HG02973 (cell line): ENCODE measurements at regions not wholly inside any gene's neighbourhood (a gene's known extent, or its start where the extent isn't known, plus 50 kb on each side); places are given as distances from the start of the nearest gene placed in this dataset.

Source experiments
- ATAC-seq: cut with Tn5 transposase; IDR thresholded peaks from one replicate; pipeline ENCODE4 v1.9.1; 2021; ENCODE audit warnings: moderate library complexity; ENCODE audit not compliant: unreplicated experiment

- no peak for ATAC-seq
Observed at GRCh38 chr15:47384341-47384740, 333.0 kb upstream of the SEMA6D start.

GRCh38 chr15:47384776-47385175, 332.5 kb upstream of the SEMA6D start:
- no peak for ATAC-seq

GRCh38 chr15:47386459-47386858, 330.8 kb upstream of the SEMA6D start:
- ATAC-seq = no peak

- ATAC-seq = no peak
Observed at GRCh38 chr15:47388299-47388698, 329.0 kb upstream of the SEMA6D start.

- ATAC-seq = no peak
Observed at GRCh38 chr15:47390208-47390765, 327.0 kb upstream of the SEMA6D start.

- no peak for ATAC-seq
Observed at GRCh38 chr15:47394286-47394809, 323.0 kb upstream of the SEMA6D start.

- ATAC-seq = no peak
Observed at GRCh38 chr15:47395076-47395475, 322.2 kb upstream of the SEMA6D start.

GRCh38 chr15:47397655-47398054, 319.6 kb upstream of the SEMA6D start:
- no peak for ATAC-seq

- no peak for ATAC-seq
Observed at GRCh38 chr15:47398132-47398531, 319.2 kb upstream of the SEMA6D start.

- no peak for ATAC-seq
Observed at GRCh38 chr15:47398594-47398993, 318.7 kb upstream of the SEMA6D start.

- ATAC-seq = no peak
Observed at GRCh38 chr15:47399100-47399499, 318.2 kb upstream of the SEMA6D start.

- no peak for ATAC-seq
Observed at GRCh38 chr15:47400603-47401002, 316.7 kb upstream of the SEMA6D start.

GRCh38 chr15:47401427-47401826, 315.9 kb upstream of the SEMA6D start:
- no peak for ATAC-seq

GRCh38 chr15:47402829-47403228, 314.5 kb upstream of the SEMA6D start:
- ATAC-seq = no peak

GRCh38 chr15:47404877-47405276, 312.4 kb upstream of the SEMA6D start:
- no peak for ATAC-seq

GRCh38 chr15:47405365-47406162, 311.7 kb upstream of the SEMA6D start:
- no peak for ATAC-seq

GRCh38 chr15:47407692-47408091, 309.6 kb upstream of the SEMA6D start:
- ATAC-seq = no peak

- ATAC-seq = no peak
Observed at GRCh38 chr15:47409038-47409437, 308.3 kb upstream of the SEMA6D start.

GRCh38 chr15:47409600-47409999, 307.7 kb upstream of the SEMA6D start:
- ATAC-seq = no peak

GRCh38 chr15:47410247-47410646, 307.1 kb upstream of the SEMA6D start:
- ATAC-seq = no peak

- ATAC-seq = no peak
Observed at GRCh38 chr15:47411733-47412132, 305.6 kb upstream of the SEMA6D start.

GRCh38 chr15:47412136-47412535, 305.2 kb upstream of the SEMA6D start:
- no peak for ATAC-seq
